ENCODE measurements at regions not wholly inside any gene's neighbourhood (a gene's known extent, or its start where the extent isn't known, plus 50 kb on each side); places are given as distances from the start of the nearest gene placed in this dataset.

DNA sequence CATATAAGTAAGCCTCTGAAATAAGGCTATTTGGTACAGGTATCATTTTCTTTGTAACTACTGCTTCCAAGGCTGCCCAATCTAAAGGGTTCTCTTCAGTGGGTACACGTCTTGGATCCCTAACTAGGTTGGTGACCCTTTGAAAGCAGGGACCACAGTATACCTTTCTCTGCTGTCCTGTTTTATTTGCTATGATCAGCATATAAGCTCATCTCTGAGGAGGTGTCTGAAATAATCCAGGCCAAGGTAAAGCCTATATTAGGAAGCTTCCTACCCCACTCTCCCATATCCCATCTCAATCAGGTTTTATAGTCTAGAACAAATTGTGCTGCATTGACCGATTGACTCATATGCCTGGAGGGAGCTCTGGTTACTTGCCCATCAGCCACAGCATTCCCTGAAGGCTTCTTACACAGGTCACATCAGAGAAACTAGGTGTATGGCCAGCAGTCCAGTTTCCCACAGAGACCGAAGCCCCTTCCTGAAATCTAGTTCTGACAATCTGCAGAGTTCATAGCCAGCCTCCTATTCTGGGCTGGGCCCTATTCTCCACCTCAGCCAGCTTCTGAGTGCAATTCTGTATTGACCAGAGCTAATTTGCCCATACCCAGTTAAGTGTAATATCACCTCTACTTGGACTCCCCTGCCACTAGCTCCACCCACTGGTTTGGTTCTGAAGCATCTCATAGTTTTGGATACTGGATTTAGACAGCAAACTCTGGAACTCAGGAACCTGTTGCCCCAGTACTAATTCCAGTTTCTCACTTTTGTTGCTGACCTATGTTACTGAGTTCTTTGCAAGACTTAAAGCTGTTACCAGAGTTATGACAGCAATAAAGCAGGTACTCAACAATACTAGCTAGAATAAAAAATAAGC, 62.1 kb upstream of the ARHGAP20 start:
- no peak for DNase-seq

DNA sequence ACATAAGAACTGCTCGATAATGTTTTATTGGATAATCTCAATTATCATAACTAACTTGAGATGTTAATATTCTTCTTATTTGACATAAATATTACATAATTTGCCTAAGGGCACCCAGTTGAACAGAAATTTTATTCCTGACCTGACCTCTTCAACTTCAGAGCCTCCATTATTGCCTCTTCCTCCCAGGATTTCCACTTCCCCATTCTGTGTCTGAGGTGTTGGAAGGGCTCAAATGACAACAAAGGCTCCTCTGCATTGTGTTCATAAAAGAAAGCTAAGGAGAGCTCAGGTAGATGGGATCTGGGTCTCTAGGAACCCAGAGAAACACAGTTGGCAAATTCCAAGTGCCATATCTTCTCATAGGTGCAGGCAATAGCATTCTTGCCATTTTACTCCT, 61.2 kb upstream of the ARHGAP20 start:
- DNase-seq = no peak

DNA sequence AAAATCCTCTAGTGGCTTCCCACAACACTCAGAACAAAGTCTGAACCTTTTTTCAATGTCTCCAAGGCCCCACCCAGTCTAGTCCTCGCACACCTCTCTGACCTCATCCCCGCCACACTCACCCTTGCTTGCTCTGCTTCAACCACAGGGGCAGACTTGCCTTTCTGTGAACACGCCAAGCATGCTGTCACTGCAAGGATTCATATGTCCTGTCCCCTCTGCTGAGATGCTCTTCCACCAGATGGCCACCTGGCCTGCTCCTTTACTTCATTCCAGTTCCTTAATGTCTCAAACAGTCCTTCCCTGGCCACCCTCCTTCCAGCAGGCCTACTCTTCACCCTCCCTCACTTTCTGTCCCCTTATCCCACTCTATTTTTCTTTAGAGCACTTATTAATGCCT, 60.6 kb upstream of the ARHGAP20 start:
- DNase-seq = no peak

DNA sequence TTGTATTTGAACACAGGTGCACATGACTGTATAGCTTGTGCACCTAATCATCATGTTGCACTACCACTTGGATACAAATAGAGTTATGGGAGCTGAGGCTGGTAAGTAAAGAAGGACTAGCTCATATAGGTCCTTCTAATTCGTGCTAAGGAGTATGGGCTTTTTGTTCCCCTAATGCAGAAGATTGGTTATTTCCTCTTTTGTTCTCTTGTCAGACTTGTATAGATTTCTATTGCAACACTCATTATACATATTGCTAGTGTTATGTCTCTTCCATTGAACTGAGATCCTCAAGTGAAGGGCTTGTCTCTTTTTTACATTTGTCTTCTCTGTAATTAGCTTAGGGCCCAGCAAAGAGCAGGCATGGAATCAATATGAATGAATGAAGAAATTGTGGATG, 54.1 kb upstream of the ARHGAP20 start:
- no peak for DNase-seq

DNA sequence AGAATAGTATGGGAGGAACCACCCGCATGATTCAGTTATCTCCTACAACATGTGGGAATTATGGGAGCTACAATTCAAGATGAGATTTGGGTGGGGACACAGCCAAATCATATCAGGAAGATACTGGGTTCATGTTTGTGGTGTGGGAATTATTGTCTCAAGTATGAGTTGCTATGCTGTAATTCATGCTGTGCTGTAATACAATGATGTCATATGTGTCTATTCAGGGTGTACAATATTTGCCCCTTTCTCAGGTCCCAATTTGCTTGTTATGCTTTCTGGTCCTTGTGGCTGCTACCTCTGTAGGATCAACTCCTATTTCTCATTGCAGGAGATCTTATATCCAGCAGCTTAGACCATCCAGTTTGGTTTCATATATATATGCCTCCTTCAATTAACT, 52.2 kb upstream of the ARHGAP20 start:
- no peak for DNase-seq

DNA sequence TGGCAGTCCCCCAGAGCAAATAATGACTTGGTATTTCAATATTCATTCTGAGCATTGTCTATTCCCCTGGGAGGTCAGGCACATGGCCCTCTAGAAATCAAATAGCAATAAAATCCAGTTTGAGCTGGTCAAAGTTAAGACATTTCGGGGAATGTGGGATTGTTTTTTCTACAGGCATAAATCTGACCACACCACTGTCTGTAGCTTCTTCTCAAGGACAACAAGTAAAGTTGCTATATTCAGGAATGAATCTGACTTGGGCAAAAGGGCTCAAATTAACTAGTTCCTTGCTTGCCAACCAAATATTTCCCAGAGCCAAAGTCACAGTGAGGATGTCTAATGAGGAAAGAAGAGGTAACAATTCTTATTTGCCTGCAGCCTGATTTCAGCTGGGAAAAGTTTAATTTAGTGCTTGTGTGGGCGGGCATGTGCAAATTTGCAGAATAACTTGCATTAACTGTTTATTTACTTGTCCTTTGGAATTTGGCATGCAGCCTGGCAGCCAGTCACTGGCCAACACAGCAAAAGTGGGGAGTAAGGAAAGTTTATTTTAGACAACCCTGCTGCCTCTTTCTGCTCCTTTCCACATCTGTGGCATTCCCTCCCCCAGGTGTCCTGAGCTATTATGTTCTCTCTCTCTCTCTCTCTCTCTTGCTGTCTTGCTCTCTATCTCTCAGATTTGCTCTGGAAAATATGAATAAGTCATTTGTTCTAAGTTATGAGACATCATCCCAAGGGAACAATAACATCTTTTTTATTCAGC, 51.2 kb upstream of the ARHGAP20 start:
- peak; percentile 37 for DNase-seq

DNA sequence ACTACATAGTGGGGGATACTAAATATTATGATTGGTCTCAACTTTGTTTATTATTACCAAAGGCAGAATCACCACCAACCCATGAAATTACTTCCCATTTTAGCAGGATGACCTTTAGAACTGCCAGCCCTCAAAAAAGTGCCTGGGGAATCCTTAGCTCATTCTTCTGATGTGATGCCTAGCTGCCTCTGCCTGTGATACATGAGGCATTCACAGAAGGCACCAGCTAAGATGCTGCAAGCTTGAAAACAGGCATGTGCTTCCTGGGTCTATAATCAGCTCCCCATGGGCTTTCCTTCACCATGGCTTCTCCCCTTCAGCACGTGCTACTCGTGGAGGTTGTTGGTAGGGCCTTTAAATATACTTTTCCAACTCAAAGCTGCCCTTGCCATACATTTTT, 50.4 kb upstream of the ARHGAP20 start:
- DNase-seq = no peak
